Activated T-cell treated with anti-CD3 and anti-CD28 coated beads, Interleukin-2, amount 50 U/mL, for 48 hours (primary cell): ENCODE measurements at regions not wholly inside any gene's neighbourhood (a gene's known extent, or its start where the extent isn't known, plus 50 kb on each side); places are given as distances from the start of the nearest gene placed in this dataset.
A peak's percentile ranks its signal among the peaks of the same experiment; 100 is the strongest.
"Not testable (repeated sequence)": the region's sequence is repeated elsewhere in the genome, so short reads cannot be mapped to it uniquely, and the experiment has no call there.

Source experiments
- DNase-seq, 2 experiments: peaks; one replicate each; pipeline ENCODE4 v3.0.0-alpha.2; 2020

DNA sequence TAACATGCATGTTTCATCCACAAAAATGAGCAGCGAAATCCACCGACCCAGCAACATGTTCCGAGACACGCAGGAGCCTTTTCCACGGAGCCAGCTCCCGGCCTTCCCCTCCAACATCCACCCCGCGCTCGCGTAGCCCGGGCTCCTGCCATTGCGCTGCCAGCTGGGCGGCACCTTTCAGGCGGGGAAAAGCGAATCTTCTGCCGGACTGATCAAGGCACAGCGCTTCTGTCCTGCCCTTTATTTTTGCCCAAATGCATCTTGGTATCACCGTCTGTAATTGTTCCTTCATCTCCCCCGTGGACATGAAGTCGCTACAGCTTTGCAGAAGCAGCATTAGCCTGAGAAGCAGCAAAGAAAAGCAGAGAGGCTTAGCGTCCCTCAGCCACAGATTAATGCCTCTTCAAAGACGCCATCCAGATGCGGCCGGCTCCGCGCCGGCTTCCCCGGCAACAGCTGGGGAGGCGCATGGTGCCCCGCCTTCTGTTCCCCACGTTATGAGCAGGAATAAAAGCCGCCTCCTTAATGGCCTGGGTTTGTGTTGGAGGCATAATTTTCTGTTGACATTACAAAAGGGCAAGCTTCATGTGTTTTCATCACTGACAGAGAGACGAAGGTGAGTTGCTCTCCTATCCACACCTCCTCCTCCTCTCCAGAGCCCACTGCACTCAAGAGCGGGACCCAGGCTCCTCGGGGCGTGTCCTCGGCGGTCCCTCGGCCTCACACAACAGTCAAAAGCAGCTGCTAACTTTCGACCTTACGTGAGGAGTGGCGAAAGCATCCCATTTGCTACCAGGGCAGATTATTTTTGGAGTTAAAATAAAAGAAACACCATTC lies 122.1 kb upstream of the SALL3 start:
- no peak for DNase-seq

- no peak for DNase-seq
Observed at GRCh38 chr18:78859686-78860085, 119.9 kb upstream of the SALL3 start.

DNA sequence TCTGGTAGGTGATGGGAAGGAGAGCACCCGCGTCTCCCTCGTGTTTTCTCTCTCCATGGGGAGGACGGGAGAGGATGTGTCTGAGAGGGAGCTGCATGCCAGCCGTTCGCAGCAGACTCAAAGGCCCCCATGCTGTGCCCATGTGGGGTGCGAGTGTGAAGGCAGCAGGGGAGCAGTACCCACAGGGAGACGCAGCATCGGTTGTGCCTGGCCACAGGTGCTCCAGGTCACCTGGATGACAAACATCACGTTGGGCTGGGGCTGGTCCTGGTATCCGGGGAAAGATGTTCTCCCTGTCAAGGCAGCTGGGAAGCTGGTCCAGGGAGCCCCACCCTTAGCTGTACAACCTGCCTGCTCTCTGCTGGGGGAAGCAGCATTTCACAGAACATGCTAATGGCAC lies 119.5 kb upstream of the SALL3 start:
- DNase-seq = no peak

GRCh38 chr18:78861116-78861515 lies 118.5 kb upstream of the SALL3 start:
- no peak for DNase-seq

DNA sequence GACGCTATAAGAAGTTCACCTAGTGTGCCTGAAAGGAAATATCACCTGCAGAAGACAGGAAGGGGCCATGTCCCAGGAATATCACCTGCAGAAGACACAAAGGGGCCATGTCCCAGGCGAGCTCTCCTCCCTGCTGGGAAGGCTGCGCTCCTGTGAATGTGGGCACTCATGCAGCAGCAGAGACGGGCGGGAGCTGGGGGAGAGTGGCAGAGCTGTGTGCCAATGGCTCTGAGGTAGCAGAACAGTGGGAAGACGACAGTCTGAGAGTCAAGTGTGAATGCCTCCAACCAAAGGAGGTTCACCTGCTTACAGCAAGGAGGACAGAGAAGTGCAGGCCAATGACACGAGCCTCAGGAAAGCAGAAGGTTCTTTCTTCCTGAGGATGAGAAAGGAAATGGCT lies 117.9 kb upstream of the SALL3 start:
- no peak for DNase-seq

- no peak for DNase-seq
Observed at GRCh38 chr18:78862395-78862794, 117.2 kb upstream of the SALL3 start.

DNA sequence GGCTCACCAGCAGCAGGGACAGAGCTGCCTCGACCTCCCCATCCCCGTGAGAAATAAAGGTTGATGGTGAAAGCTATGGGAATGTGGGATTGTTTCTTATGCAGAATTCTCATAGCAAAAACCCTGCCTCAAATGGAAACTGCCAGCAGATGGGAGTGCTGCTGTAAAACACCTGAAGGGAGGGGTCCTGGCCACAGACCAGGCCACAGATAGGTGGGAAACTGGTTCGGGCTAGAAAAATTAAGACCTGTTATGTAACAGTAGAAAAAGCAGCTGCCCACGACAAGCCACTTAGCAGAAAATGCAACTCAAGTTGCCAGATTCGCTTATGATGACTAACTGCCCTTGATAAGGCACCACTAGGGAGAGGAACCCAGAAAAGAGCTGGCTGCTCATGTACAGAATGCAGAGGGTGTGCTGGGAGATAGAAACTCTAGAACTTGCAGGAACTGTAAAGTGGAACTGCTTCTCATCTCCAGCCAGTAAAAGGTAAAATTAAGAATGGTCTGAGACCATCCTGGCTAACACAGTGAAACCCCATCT lies 114.5 kb upstream of the SALL3 start:
- DNase-seq = no peak

- DNase-seq = no peak
Observed at GRCh38 chr18:78865771-78866310, 113.8 kb upstream of the SALL3 start.

- no peak for DNase-seq
Observed at GRCh38 chr18:78867131-78867530, 112.5 kb upstream of the SALL3 start.

- DNase-seq = no peak
Observed at GRCh38 chr18:78868330-78869316, 111.0 kb upstream of the SALL3 start.

GRCh38 chr18:78871618-78872017 lies 108.0 kb upstream of the SALL3 start:
- DNase-seq = no peak

DNA sequence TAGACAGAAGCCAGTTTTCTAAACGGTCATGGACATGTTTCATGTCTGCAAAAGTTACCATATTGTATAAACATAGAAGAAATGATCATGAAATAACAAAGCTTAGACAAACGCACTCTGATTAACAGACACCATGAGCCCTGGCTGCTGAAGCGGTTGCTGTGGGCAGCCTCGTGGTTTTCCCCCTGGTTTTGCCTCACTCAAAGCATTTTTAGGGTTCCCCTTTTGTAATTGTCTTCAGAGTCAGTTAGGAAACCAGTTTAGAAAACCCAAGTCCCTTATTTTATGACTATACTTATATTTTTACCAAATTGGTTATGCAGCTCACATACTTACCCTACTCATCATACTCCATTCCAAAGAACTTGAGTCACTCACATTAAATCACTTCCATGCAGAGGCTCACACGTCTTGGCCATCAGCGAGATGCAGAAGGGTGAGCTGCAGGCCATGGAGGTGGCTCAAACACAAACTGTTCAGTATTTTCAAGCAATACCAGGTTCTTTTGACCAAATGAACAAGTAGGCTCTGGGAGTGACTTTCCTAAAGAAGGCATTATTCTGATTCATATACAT lies 105.6 kb upstream of the SALL3 start:
- no peak for DNase-seq

DNA sequence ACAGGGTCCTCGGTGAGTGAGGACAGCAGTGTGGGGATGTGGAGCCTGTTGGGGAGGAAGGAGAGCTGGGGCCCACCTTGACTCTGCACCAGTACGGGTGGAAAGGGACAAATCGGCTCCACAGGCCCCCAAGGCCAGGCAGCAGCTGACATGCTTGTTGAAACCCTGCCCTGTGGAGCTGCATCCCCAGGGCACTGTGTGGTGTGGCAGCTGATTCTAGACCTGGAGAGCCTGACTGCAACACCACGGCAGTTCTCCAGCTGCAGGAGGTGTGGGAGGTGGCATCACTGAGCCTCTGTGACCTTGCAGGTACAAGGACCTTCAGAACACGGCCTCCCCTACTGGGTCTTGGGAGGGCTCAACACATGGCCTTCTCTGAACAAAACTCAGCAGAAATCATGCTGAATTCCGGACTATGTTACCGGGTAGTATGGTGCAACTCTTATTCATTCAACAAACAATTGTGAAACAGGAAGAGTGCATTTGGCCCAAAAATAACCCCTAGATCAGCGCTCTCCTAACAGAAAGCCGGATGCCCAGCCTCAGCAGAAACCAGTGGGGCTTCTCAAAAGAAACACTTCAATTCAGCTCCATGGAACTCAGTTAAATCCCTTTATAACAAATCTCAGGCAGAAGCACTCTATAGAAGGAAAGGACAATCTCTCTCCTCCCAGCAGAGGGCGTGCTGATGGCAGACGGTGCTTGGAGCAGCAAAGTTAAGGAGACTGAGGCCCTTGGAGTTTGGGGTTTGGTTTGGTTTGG lies 104.4 kb upstream of the SALL3 start:
- peak; percentile 44 to 49 for DNase-seq

DNA sequence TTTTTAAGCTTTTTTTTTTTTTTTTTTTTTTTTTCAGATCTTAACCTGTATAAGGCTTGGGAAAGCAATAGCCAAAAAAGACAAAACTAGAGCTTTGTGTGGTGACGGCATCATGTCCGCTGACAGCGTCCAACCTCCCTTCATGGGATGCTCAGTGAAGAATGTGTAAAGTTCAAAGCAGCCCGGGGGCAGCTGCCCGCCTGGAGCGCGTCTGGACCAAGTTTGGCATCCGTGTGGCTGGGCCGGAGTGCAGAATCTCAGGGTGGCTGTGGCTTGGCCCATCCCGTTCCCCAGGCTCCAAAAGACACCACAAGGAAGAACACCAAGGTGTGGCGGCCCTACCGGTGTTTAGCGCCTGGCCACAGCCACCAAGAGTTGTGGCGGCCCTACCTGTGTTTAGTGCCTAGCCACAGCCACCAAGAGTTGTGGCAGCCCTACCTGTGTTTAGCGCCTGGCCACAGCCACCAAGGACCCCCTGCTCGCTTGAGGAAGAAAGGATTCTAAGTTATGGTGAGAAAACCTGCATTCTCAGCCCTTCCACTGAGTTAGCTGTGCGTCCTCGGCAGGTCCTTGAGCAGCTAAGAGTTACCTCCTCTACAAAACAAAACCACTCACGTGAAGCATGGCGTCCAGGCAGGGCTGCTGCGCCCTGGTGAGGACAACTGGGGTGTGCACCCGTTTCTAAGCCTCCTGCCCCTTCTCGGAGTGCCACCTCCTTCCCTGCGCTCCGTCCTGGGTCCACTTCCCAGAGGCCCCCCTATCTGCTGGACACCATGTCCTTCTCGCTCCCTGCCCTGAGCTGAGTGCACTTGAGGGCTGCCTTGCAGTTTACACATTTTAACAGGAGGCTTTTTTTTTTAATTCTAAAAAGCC lies 103.6 kb upstream of the SALL3 start:
- DNase-seq = no peak

DNA sequence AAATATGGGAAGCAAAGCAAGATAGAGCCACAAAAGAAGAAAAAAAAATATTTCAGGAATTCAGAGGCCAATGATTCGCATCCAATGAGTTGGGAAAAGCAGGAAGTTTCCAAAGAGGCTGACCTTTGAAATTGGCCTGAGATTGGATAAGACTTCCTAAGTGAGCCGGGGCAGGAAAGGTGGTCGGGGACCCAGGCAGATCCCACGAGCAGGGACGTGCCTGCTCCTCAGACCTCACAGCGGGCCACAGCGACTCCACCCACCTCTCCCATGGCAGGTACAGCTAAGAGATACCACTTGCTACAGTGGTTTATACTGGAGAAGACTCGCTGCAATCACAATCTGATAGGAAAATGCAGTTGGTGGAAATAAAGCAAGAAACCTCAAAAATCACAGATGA lies 102.8 kb upstream of the SALL3 start:
- no peak for DNase-seq

DNA sequence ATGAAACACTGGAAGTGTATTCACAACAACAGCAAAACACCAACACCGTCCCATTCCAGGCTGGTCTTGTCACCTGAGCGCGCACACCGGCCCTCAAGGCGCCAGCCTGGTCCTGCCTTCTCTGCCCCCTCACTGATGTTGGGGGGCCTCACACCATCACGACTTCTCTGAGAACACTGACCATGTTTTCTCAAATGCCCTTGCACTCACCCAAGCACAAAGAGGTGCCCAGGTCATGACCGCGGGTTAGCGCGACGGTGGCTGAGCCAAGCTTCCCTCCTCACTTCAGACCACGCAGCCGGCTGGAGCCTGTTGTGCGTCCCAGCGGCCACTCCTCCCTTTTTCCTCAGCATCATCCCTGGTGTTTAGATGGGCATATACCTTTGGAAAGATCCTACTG lies 101.3 kb upstream of the SALL3 start:
- no peak for DNase-seq

DNA sequence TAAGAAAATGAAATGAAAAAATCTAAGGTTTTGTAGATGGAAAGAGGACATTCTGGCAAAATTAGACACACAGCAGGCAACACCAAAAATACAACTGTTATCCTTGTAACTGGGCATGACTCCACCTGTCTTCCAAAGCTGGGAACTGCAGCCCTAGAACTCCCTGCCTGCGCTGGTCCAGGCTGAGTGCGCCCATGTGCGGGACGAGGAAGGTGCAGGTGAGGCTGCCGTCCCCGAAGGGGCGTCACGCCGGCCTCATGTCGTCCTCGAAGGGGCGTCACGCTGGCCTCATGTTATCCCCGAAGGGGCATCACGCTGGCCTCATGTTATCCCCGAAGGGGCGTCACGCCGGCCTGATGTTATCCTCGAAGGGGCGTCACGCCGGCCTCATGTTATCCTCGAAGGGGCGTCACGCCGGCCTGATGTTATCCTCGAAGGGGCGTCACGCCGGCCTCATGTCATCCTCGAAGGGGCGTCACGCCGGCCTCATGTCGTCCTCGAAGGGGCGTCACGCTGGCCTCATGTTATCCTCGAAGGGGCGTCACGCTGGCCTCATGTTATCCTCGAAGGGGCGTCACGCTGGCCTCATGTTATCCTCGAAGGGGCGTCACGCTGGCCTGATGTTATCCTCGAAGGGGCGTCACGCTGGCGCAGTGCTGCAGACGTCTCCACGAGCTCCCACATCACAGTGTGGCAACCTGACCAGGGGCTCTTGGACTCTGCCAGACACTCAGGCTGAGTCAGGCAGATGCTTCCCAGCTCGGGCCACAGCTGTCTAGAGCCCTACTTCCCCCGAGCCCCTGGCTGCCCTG lies 100.3 kb upstream of the SALL3 start:
- not testable (repeated sequence) for DNase-seq

GRCh38 chr18:78882585-78882984 lies 97.0 kb upstream of the SALL3 start:
- DNase-seq = no peak

DNA sequence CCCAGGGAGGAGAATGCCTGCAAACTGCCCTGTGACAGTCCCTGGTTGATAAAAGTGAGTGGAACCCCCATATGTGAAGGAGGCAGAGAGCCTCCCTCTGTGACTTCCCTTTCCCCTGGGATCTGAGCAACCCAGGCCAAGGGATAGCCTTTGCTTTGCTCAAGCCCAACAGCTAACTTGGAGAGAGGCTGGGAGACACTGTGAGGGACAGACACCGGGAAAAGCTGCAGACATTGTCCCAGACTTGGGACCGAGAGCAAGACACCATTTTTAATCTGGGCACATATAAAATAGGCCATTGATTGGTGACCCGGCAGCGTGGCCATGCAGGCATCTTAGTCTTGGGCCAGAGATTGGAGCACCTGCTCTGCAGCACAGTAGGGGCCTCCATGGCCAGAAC lies 96.1 kb upstream of the SALL3 start:
- DNase-seq = no peak

DNA sequence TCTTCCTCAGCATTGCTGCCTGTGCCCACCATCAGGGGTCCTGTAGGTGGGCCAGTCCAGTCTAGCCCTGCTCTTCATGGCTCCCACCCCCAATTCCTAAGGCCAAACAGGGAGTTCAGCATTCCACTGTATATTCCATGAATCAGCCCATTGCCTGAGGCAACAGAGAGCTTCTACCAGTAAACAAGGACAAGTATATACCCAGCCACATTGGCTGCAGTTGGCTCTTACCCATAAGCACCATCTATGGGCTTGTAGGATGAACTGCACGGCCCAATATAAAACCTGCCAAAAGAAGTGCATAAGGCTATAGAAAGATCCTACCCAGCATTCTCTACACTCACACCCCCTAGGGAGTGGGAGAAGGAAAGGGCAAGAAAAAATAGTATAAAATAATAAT lies 95.1 kb upstream of the SALL3 start:
- DNase-seq = no peak
